OCI-M2 (cell line): ENCODE measurements at regions not wholly inside any gene's neighbourhood (a gene's known extent, or its start where the extent isn't known, plus 50 kb on each side); places are given as distances from the start of the nearest gene placed in this dataset.
A peak's percentile ranks its signal among the peaks of the same experiment; 100 is the strongest.

Experiments
- DNase-seq: peaks from one replicate; lab custom pipeline; 2025; ENCODE audit not compliant: unreplicated experiment; lab: John Stamatoyannopoulos, UW

DNA sequence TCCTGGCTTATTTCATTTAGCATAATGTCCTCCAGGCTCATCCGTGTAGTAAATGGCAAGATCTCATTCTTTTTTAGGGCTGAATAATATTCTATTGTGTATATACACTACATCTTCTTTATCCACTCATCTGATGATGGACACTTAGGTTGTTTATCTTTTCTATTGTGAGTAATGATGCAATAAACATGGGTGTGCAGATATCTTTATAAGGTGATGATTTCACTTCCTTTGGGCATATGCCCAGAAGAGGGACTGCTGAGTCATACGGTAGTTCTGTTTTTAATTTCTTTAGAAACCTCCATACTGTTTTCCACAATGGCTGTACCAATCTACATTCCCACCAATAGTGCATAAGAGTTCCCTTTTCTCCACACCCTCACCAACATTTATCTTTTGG is 317.6 kb upstream of the CNKSR2 start:
- DNase-seq = no peak

DNA sequence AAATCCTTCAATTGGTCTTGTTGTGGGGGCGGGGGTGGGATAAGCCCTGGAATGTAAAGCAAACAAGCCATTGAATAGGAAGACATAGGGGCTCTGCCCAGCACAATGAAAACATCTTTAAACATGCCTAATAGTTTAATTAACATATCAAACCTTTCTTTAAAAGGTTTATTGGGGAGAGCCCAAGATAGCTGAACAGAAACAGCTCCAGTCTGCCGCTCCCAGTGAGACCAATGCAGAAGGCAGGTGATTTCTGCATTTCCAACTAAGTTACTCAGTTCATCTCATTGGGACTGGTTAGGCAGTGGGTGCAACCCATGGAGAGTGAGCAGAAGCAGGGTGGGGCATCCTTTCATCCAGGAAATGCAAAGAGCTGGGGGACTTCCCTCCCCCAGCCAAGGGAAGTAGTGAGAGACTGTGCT is 327.2 kb upstream of the CNKSR2 start:
- no peak for DNase-seq

DNA sequence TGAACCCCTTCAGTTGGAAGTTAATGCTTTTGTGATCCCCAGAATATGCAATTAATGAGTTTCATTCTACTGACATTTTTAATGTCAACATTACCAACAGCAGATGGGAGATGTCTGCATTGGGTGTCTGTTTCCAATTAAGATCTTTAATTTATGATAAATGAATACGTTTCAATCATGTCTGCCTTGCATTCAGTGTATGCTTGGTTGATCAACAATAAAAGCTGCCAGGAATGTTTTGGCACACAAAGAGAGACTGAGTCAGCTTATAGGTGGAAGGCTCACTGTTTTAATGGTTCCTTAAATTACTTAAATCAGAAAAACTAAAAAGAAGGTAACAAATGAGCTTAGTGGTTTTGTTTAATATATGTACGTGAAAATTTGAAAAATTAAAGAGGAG is 359.9 kb upstream of the CNKSR2 start:
- DNase-seq = no peak

DNA sequence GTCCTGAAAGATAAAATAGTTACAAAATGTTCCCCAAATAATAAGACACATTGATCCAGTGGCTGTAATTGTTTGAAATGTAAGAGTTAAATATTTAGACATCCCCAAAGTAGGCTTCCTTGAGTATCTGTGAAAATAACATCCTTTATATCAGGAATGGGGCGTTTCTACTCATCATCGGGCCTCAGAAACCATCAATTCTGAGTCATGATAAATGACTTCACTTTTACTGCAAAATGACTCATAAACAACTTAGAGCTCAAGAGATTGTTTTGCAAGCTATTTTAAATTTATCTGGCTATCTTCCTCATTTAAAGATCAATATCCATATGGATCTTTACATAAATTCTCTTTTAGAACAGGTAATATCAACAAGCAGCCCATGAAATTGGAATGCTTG is 369.4 kb upstream of the CNKSR2 start:
- no peak for DNase-seq

GRCh38 chrX:20995829-20996228 is 378.4 kb upstream of the CNKSR2 start:
- no peak for DNase-seq

- no peak for DNase-seq
Measured at GRCh38 chrX:20989361-20989760, 384.9 kb upstream of the CNKSR2 start.

GRCh38 chrX:20988804-20989203 is 385.4 kb upstream of the CNKSR2 start:
- DNase-seq = no peak

- no peak for DNase-seq
Measured at GRCh38 chrX:20988118-20988517, 386.1 kb upstream of the CNKSR2 start.

- DNase-seq = no peak
Measured at GRCh38 chrX:20980426-20980825, 393.8 kb upstream of the CNKSR2 start.

DNA sequence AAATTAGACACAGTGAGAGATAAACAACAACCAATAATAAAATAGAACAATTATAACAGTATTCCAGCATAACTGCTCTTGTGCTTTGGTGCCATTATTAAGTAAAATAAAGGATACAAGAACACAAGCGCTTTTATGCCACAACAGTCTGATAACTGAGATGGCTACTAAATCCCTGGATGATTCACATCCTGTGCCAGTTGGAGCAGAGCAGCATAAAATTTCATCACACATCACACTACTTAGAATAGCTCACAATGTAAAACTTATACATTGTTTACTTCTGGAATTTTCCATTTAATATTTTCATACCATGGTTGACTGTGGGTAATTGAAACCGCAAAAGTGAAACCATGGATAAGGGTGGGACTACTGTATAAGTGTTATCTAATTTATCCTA is 399.9 kb upstream of the CNKSR2 start:
- no peak for DNase-seq

DNA sequence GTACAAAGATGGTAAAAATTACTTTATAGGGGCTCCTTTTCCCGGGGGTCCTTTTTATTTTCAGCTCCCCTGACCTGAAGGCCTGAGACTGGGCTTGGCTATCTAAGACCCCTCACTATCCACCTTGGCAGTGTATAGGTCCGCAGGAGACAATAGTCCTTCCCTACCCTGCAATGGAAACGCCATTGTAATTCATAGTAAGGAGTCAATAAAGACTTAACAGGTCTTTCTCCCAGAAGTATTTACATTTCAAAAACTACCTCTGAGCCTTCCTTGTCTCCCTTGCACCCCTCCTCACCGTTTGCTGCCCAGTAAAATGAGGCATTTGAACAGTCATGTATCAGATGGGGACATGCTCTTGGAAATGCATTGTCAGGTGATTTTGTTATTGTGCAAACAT is 401.2 kb upstream of the CNKSR2 start:
- no peak for DNase-seq

- no peak for DNase-seq
Measured at GRCh38 chrX:20971250-20971649, 403.0 kb upstream of the CNKSR2 start.

DNA sequence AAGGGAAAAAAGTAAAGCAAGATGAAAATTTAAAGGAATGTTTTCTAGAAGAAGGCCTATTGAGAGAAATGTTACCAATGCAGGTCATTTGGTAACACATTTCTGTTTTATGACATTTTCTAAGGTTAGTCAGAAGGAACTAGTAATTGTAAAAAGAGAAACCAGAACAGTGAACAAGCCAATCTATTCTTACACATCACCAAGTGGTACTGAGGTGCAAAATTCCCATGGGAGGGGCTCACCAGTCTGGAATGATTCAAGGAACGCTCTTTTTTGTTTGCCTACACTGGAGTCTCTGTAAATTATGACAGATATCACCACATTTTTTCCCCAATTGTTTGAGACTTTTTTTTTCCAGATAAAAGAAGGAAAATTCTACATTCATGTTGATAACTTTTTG is 404.7 kb upstream of the CNKSR2 start:
- DNase-seq = no peak

DNA sequence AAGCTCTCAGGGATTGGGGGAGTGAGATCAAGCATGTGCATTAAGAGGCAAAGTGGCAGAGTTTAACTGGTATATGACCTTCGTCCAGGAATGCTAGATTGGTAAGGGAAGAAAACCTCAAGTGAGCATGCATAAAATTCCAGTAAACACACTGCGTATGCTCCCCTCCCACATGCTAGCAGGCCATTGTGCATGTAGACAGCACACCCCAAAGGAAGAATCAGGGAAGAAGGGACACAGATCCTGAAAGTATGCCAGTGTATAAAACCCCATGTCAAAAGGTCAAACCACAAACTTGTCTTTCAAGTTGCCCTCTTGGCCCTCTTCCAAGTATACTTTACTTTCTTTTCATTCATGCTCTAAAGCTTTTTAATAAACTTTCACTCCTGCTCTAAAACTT is 405.2 kb upstream of the CNKSR2 start:
- no peak for DNase-seq

- DNase-seq = no peak
Measured at GRCh38 chrX:20967725-20968124, 406.5 kb upstream of the CNKSR2 start.

- no peak for DNase-seq
Measured at GRCh38 chrX:20965270-20966044, 408.8 kb upstream of the CNKSR2 start.

- no peak for DNase-seq
Measured at GRCh38 chrX:20954014-20954413, 420.2 kb upstream of the CNKSR2 start.

DNA sequence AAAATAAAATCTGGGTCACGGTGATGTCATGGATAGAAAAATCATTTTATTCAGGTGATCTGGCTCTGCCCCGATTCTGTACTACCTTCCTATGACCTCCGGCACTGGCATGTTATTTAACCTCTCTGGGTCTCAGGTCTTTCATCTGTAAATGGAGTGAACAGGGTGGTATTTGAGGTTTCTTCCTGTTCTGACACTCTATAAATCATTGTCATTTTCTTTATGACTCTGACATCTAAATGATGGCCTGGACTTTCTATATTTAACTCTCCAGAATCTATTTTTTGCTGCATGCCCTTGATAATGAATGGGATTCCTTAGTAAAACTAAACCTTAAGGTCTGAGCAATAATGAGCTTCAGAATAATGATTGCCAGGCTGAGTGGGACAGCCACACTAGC is 422.0 kb upstream of the CNKSR2 start:
- no peak for DNase-seq

DNA sequence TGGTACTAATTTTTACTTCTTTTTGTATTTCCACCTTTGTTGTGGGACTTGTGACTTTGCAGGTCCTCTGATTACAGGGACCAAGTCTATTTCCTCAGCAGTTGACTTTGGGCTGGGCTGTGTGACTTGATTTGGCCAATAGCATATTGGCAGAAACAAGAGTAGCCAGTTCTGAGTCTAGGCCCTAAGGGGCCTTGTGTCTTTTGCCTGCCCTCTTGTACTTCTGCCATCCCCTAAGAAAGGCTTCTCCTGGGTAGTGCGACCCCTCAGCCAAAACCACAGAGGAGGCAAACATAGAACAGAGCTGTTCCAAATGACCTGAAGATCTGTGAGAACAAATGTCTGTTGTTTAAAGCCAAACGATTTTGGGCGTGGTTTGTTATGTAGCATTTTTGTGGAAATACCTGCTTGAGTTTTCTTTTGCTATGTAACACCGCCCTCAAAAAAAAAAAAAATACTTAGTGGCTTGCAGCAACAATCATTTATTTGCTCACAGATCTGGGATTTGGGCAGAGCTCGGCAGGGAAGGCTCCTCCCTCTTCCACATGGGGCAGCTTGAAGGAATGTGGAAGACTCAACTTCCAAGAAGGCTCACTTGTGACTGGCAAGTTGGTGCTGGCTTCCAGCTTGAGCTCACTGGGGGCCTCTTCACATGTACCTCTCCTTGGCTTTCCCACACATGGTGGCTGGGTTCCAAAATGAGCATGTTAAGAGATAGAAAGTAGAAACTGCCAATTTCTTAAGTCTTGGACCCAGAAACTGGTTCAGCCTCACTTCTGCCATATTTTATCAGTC is 423.0 kb upstream of the CNKSR2 start:
- no peak for DNase-seq

DNA sequence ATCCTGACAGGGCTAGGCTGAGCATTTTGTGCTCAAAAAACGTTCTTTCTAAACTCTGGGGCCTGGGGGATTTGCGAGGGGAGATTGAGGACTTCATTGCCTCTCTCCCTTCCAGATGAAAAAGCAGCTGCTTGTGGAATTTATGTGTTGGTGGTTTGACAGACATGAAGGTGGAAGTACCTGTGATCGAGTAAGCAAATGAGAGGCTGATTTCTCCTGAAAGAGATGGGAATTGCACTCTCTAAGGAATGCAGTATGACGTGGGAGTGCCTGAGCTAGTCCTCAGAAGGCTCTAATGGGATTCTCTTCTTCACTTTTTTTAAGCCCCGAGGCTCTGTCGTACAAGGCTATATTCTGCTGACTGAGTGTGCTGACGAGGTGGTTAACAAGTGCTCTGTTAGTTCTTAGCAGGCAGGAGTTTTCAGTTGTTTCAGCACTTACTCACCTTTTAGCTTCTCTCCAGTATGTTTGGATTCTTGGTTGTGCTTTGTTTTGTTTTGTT is 426.8 kb upstream of the CNKSR2 start:
- DNase-seq = no peak

GRCh38 chrX:20913760-20914159 is 460.5 kb upstream of the CNKSR2 start:
- peak; percentile 10 for DNase-seq

GRCh38 chrX:20906571-20906970 is 467.6 kb upstream of the CNKSR2 start:
- no peak for DNase-seq
